ENCODE measurements at regions not wholly inside any gene's neighbourhood (a gene's known extent, or its start where the extent isn't known, plus 50 kb on each side); places are given as distances from the start of the nearest gene placed in this dataset.

DNA sequence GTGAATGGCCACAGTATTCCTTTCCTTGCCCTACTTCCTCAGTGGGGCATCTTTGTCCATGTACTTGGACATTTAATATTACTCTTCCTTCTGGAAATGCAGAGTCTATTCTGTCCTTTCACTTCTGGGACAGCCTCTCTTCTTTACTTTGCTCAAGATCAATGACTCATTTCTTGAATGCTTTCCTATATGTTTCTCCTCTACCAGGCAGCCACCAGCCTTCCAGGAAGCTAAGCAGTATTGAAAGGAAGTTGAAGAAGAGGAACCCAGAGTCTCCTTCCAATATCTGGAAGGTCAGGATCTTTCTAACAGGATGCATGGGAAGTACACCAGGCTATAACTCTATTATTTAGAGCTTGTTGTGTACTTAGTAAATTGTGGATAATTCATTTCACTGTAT is 182.8 kb downstream of the CD47 start:
- TF ChIP-seq, protein P1, sequence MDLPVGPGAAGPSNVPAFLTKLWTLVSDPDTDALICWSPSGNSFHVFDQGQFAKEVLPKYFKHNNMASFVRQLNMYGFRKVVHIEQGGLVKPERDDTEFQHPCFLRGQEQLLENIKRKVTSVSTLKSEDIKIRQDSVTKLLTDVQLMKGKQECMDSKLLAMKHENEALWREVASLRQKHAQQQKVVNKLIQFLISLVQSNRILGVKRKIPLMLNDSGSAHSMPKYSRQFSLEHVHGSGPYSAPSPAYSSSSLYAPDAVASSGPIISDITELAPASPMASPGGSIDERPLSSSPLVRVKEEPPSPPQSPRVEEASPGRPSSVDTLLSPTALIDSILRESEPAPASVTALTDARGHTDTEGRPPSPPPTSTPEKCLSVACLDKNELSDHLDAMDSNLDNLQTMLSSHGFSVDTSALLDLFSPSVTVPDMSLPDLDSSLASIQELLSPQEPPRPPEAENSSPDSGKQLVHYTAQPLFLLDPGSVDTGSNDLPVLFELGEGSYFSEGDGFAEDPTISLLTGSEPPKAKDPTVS (IDR thresholded peaks at IDR 0.05; ENCODE audit: low read depth, low read length), result no peak
- TF ChIP-seq, protein P2, sequence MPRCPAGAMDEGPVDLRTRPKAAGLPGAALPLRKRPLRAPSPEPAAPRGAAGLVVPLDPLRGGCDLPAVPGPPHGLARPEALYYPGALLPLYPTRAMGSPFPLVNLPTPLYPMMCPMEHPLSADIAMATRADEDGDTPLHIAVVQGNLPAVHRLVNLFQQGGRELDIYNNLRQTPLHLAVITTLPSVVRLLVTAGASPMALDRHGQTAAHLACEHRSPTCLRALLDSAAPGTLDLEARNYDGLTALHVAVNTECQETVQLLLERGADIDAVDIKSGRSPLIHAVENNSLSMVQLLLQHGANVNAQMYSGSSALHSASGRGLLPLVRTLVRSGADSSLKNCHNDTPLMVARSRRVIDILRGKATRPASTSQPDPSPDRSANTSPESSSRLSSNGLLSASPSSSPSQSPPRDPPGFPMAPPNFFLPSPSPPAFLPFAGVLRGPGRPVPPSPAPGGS (IDR thresholded peaks at IDR 0.05; ENCODE audit: borderline replicate concordance, insufficient read depth, low read depth, low read length, poor library complexity, severe bottlenecking), result no peak
- TF ChIP-seq, protein P3, sequence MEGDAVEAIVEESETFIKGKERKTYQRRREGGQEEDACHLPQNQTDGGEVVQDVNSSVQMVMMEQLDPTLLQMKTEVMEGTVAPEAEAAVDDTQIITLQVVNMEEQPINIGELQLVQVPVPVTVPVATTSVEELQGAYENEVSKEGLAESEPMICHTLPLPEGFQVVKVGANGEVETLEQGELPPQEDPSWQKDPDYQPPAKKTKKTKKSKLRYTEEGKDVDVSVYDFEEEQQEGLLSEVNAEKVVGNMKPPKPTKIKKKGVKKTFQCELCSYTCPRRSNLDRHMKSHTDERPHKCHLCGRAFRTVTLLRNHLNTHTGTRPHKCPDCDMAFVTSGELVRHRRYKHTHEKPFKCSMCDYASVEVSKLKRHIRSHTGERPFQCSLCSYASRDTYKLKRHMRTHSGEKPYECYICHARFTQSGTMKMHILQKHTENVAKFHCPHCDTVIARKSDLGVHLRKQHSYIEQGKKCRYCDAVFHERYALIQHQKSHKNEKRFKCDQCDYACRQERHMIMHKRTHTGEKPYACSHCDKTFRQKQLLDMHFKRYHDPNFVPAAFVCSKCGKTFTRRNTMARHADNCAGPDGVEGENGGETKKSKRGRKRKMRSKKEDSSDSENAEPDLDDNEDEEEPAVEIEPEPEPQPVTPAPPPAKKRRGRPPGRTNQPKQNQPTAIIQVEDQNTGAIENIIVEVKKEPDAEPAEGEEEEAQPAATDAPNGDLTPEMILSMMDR (IDR thresholded peaks at IDR 0.05 in 2 of 3, conservative IDR thresholded peaks at IDR 0.05 in 1 of 3; ENCODE audit: control insufficient read depth in 2 of 3, extremely low read depth in 1 of 3, insufficient read depth in 1 of 3, low read depth in 3 of 3, low read length in 3 of 3), result no peak
- TF ChIP-seq, protein P4, sequence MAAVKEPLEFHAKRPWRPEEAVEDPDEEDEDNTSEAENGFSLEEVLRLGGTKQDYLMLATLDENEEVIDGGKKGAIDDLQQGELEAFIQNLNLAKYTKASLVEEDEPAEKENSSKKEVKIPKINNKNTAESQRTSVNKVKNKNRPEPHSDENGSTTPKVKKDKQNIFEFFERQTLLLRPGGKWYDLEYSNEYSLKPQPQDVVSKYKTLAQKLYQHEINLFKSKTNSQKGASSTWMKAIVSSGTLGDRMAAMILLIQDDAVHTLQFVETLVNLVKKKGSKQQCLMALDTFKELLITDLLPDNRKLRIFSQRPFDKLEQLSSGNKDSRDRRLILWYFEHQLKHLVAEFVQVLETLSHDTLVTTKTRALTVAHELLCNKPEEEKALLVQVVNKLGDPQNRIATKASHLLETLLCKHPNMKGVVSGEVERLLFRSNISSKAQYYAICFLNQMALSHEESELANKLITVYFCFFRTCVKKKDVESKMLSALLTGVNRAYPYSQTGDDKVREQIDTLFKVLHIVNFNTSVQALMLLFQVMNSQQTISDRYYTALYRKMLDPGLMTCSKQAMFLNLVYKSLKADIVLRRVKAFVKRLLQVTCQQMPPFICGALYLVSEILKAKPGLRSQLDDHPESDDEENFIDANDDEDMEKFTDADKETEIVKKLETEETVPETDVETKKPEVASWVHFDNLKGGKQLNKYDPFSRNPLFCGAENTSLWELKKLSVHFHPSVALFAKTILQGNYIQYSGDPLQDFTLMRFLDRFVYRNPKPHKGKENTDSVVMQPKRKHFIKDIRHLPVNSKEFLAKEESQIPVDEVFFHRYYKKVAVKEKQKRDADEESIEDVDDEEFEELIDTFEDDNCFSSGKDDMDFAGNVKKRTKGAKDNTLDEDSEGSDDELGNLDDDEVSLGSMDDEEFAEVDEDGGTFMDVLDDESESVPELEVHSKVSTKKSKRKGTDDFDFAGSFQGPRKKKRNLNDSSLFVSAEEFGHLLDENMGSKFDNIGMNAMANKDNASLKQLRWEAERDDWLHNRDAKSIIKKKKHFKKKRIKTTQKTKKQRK (IDR thresholded peaks at IDR 0.05; ENCODE audit: low read depth, low read length), result no peak
- TF ChIP-seq, protein P5, sequence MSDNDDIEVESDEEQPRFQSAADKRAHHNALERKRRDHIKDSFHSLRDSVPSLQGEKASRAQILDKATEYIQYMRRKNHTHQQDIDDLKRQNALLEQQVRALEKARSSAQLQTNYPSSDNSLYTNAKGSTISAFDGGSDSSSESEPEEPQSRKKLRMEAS (IDR thresholded peaks at IDR 0.05; ENCODE audit: low read depth, low read length), result no peak
- TF ChIP-seq SUZ12 (IDR thresholded peaks at IDR 0.05; ENCODE audit: unreplicated experiment) (no peak), POLR2A (IDR thresholded peaks at IDR 0.05; ENCODE audit: low read depth, low read length) (no peak), CHD2 (IDR thresholded peaks at IDR 0.05; ENCODE audit: borderline replicate concordance, low read depth, low read length) (no peak), POLR2AphosphoS5 (IDR thresholded peaks at IDR 0.05; ENCODE audit: low read length) (no peak)

Data from GM12878 (cell line).